ENCODE measurements at regions not wholly inside any gene's neighbourhood (a gene's known extent, or its start where the extent isn't known, plus 50 kb on each side); places are given as distances from the start of the nearest gene placed in this dataset.

DNA sequence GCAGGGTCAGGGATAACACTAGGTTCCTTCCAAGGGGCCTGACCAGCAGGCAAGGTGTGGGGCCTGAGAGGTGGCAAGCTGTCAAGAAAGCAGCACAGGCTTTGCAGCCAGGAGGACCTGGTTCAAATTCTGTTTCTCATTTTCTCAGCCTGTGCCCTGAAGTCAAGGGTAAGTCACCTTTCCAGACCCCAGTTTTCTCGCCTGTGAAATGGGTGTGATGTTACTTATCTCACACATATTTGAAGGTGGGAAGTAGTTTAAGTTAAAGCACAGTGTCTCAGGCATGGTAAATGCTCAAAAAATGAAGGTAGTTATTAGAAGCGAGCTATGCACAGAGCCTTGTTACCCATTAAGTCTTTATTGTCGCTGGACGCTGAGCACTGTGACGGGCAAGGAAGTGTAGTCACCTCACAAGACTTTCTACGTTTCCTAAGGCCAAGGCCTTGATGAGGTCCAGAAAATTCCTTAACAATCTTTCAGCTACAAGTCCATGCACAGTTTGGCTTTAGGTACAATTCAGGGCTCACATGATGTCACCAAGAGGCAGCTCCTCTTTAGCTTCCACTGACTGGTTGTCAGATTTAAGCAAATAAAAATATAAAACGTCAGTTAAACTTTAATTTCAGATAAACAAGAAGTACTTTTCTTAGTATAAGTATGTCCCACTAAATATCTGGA is 522.6 kb upstream of the PROK2 start:
- TF ChIP-seq, protein P1, sequence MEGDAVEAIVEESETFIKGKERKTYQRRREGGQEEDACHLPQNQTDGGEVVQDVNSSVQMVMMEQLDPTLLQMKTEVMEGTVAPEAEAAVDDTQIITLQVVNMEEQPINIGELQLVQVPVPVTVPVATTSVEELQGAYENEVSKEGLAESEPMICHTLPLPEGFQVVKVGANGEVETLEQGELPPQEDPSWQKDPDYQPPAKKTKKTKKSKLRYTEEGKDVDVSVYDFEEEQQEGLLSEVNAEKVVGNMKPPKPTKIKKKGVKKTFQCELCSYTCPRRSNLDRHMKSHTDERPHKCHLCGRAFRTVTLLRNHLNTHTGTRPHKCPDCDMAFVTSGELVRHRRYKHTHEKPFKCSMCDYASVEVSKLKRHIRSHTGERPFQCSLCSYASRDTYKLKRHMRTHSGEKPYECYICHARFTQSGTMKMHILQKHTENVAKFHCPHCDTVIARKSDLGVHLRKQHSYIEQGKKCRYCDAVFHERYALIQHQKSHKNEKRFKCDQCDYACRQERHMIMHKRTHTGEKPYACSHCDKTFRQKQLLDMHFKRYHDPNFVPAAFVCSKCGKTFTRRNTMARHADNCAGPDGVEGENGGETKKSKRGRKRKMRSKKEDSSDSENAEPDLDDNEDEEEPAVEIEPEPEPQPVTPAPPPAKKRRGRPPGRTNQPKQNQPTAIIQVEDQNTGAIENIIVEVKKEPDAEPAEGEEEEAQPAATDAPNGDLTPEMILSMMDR (IDR thresholded peaks at IDR 0.05): no peak
- no peak for TF ChIP-seq POLR2AphosphoS5 (IDR thresholded peaks at IDR 0.05)
- no peak for TF ChIP-seq POLR2A (IDR thresholded peaks at IDR 0.05)
- no peak for TF ChIP-seq EP300 (IDR thresholded peaks at IDR 0.05; ENCODE audit: low read depth)

All from transverse colon (tissue), 4 donors.